ENCODE measurements at regions not wholly inside any gene's neighbourhood (a gene's known extent, or its start where the extent isn't known, plus 50 kb on each side); places are given as distances from the start of the nearest gene placed in this dataset.

GRCh38 chr7:79965946-79966345 lies 168.7 kb upstream of the GNAI1 start:
- TF ChIP-seq CTCF (IDR thresholded peaks at IDR 0.05) = no peak
- TF ChIP-seq EZH2 (IDR thresholded peaks at IDR 0.05; ENCODE audit: borderline replicate concordance, insufficient read depth, low read depth, low read length, poor library complexity, severe bottlenecking) = no peak

Data from B cell (primary cell).